ENCODE measurements at regions not wholly inside any gene's neighbourhood (a gene's known extent, or its start where the extent isn't known, plus 50 kb on each side); places are given as distances from the start of the nearest gene placed in this dataset.

GRCh38 chr18:45353530-45353929 is 261.7 kb upstream of the SLC14A2 start:
- Histone ChIP-seq H3K36me3 (ENCODE audit: control insufficient read depth in 1 of 2, insufficient read depth in 2 of 2, low read length in 2 of 2) (no peaks in the 10 kb centered on the region), H3K9ac (ENCODE audit: low read length) (no peak overlapping the region), H3K27ac (ENCODE audit: low read depth, low read length) (no peak overlapping the region), H4K20me1 (ENCODE audit: insufficient read depth) (no peaks in the 10 kb centered on the region), H3K4me2 (ENCODE audit: low read length) (no peak overlapping the region), H3K9me3 (ENCODE audit: control insufficient read depth in 1 of 2, insufficient read depth in 1 of 2, low read depth in 1 of 2, low read length in 2 of 2) (no peaks in the 10 kb centered on the region), H3K79me2 (ENCODE audit: insufficient read depth, low read length) (no peaks in the 10 kb centered on the region), H3K4me3 (replicated peaks in 1 of 2; ENCODE audit: low read depth in 1 of 2, low read length in 2 of 2) (no peak overlapping the region), H3K9me2 (ENCODE audit: insufficient read depth) (no peaks in the 10 kb centered on the region), H3K27me3 (ENCODE audit: insufficient read depth, low read length) (no peaks in the 10 kb centered on the region), H2AFZ (ENCODE audit: low read depth, low read length, poor library complexity, severe bottlenecking) (no peak overlapping the region), H3K4me1 (ENCODE audit: control insufficient read depth in 1 of 2, insufficient read depth in 2 of 2, low read length in 2 of 2) (no peaks in the 10 kb centered on the region)
- intact Hi-C loops (cut with micrococcal nuclease), result no loop called here
- ChIA-PET CTCF (no interaction called here), RAD21 (ENCODE audit: low non-redundant PET in 1 of 2, low total read pairs in 2 of 2, uncharacterized antibody in 2 of 2, unreplicated experiment in 2 of 2) (no interaction called here), POLR2A (no interaction called here)
- ATAC-seq, result no peak
- DNase-seq (ENCODE audit: low read depth, low spot score), result no peak
- BruUV-seq (replicated peaks), result no TSS peak
- TF ChIP-seq ELF1 (IDR thresholded peaks at IDR 0.05; ENCODE audit: borderline replicate concordance, low read depth), result no peak
- TF ChIP-seq ZBTB33 (IDR thresholded peaks at IDR 0.05; ENCODE audit: extremely low read depth, insufficient replicate concordance, low read length), result no peak
- TF ChIP-seq TCF7L2 (IDR thresholded peaks at IDR 0.05; ENCODE audit: borderline replicate concordance, extremely low read depth, insufficient read depth, insufficient read length), result no peak
- no peak for TF ChIP-seq RAD21 (IDR thresholded peaks at IDR 0.05; ENCODE audit: low read depth)
- TF ChIP-seq POLR2AphosphoS5 (IDR thresholded peaks at IDR 0.05; ENCODE audit: low read depth, low read length), result no peak
- TF ChIP-seq, protein P1, sequence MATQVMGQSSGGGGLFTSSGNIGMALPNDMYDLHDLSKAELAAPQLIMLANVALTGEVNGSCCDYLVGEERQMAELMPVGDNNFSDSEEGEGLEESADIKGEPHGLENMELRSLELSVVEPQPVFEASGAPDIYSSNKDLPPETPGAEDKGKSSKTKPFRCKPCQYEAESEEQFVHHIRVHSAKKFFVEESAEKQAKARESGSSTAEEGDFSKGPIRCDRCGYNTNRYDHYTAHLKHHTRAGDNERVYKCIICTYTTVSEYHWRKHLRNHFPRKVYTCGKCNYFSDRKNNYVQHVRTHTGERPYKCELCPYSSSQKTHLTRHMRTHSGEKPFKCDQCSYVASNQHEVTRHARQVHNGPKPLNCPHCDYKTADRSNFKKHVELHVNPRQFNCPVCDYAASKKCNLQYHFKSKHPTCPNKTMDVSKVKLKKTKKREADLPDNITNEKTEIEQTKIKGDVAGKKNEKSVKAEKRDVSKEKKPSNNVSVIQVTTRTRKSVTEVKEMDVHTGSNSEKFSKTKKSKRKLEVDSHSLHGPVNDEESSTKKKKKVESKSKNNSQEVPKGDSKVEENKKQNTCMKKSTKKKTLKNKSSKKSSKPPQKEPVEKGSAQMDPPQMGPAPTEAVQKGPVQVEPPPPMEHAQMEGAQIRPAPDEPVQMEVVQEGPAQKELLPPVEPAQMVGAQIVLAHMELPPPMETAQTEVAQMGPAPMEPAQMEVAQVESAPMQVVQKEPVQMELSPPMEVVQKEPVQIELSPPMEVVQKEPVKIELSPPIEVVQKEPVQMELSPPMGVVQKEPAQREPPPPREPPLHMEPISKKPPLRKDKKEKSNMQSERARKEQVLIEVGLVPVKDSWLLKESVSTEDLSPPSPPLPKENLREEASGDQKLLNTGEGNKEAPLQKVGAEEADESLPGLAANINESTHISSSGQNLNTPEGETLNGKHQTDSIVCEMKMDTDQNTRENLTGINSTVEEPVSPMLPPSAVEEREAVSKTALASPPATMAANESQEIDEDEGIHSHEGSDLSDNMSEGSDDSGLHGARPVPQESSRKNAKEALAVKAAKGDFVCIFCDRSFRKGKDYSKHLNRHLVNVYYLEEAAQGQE (IDR thresholded peaks at IDR 0.05; ENCODE audit: low read depth), result no peak
- TF ChIP-seq YY1 (IDR thresholded peaks at IDR 0.05; ENCODE audit: extremely low read depth, insufficient replicate concordance, low read depth, low read length), result no peak
- no peak for TF ChIP-seq SRF (IDR thresholded peaks at IDR 0.05; ENCODE audit: low read depth)
- TF ChIP-seq EZH2 (IDR thresholded peaks at IDR 0.05), result no peak
- no peak for TF ChIP-seq SIN3A (IDR thresholded peaks at IDR 0.05; ENCODE audit: low read depth)
- TF ChIP-seq EGR1 (IDR thresholded peaks at IDR 0.05; ENCODE audit: low read depth), result no peak
- no peak for TF ChIP-seq FOSL1 (IDR thresholded peaks at IDR 0.05; ENCODE audit: low read depth)
- TF ChIP-seq, protein P2, sequence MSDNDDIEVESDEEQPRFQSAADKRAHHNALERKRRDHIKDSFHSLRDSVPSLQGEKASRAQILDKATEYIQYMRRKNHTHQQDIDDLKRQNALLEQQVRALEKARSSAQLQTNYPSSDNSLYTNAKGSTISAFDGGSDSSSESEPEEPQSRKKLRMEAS (IDR thresholded peaks at IDR 0.05), result no peak
- TF ChIP-seq JUND (IDR thresholded peaks at IDR 0.05), result no peak
- TF ChIP-seq CEBPB (IDR thresholded peaks at IDR 0.05; ENCODE audit: low read depth), result no peak
- no peak for TF ChIP-seq ZNF274 (IDR thresholded peaks at IDR 0.05; ENCODE audit: low read depth, low read length)
